ENCODE measurements at regions not wholly inside any gene's neighbourhood (a gene's known extent, or its start where the extent isn't known, plus 50 kb on each side); places are given as distances from the start of the nearest gene placed in this dataset.

- Histone ChIP-seq H3K36me3 (replicated peaks in 1 of 2; ENCODE audit: insufficient read depth in 1 of 2, low read depth in 2 of 2) (no peaks in the 10 kb centered on the region), H3K27ac (no peak overlapping the region), H3K9me3 (no peaks in the 10 kb centered on the region), H3K27me3 (no peaks in the 10 kb centered on the region), H3K4me3 (no peak overlapping the region), H3K4me1 (no peaks in the 10 kb centered on the region)
- intact Hi-C loops (cut with DNase I), result no loop called here
- WGBS, 2 donors, result 10 to 13% methylated on average over 1 of the region's 1 CpG
- ATAC-seq (no peak), DNase-seq (no peak)
- no peak for TF ChIP-seq CTCF (IDR thresholded peaks at IDR 0.05)
- TF ChIP-seq POLR2A (IDR thresholded peaks at IDR 0.05), result no peak
These were observed 432.0 kb downstream of the CAAP1 start for GRCh38 chr9:26460624-26461023.

GRCh38 chr9:26459959-26460358, 432.6 kb downstream of the CAAP1 start:
- DNase-seq, result no peak
- Histone ChIP-seq H3K27me3 (no peaks in the 10 kb centered on the region), H3K27ac (no peak overlapping the region), H3K9me3 (no peaks in the 10 kb centered on the region), H3K4me1 (no peaks in the 10 kb centered on the region), H3K36me3 (replicated peaks in 1 of 2; ENCODE audit: insufficient read depth in 1 of 2, low read depth in 2 of 2) (no peaks in the 10 kb centered on the region), H3K4me3 (no peak overlapping the region)
- TF ChIP-seq POLR2A (IDR thresholded peaks at IDR 0.05), result no peak
- TF ChIP-seq CTCF (IDR thresholded peaks at IDR 0.05), result no peak
- ATAC-seq, result no peak
- intact Hi-C loops (cut with DNase I), result no loop called here
- WGBS, 2 donors, result 44 to 54% methylated on average over 2 of the region's 2 CpGs

GRCh38 chr9:26458054-26458453, 434.5 kb downstream of the CAAP1 start:
- DNase-seq, result no peak
- H3K9me3 ChIP-seq, result no peaks in the 10 kb centered on the region
- H3K4me3 ChIP-seq, result no peak overlapping the region

GRCh38 chr9:26457151-26457550, 435.5 kb downstream of the CAAP1 start:
- Histone ChIP-seq H3K9me3 (no peaks in the 10 kb centered on the region), H3K4me1 (no peaks in the 10 kb centered on the region), H3K27ac (no peak overlapping the region), H3K27me3 (no peaks in the 10 kb centered on the region), H3K36me3 (replicated peaks in 1 of 2; ENCODE audit: insufficient read depth in 1 of 2, low read depth in 2 of 2) (no peaks in the 10 kb centered on the region), H3K4me3 (no peak overlapping the region)
- WGBS, 2 donors, result 37 to 41% methylated on average over 3 of the region's 3 CpGs
- intact Hi-C loops (cut with DNase I), result no loop called here
- DNase-seq, result no peak
- TF ChIP-seq POLR2A (IDR thresholded peaks at IDR 0.05) (no peak), CTCF (IDR thresholded peaks at IDR 0.05) (no peak)
- no peak for ATAC-seq

More at GRCh38 chr9:26458054-26458453, 434.5 kb downstream of the CAAP1 start:
- ATAC-seq, result no peak
- no peak for TF ChIP-seq CTCF (IDR thresholded peaks at IDR 0.05)
- TF ChIP-seq POLR2A (IDR thresholded peaks at IDR 0.05), result no peak
- intact Hi-C loops (cut with DNase I), result no loop called here
- Histone ChIP-seq H3K27ac (no peak overlapping the region), H3K4me1 (no peaks in the 10 kb centered on the region), H3K27me3 (no peaks in the 10 kb centered on the region), H3K36me3 (replicated peaks in 1 of 2; ENCODE audit: insufficient read depth in 1 of 2, low read depth in 2 of 2) (no peaks in the 10 kb centered on the region)

GRCh38 chr9:26439061-26439624, 453.5 kb downstream of the CAAP1 start:
- intact Hi-C loops (cut with DNase I), result no loop called here
- Histone ChIP-seq H3K4me1 (no peaks in the 10 kb centered on the region), H3K27me3 (no peaks in the 10 kb centered on the region), H3K9me3 (no peaks in the 10 kb centered on the region), H3K27ac (no peak overlapping the region), H3K4me3 (no peak overlapping the region), H3K36me3 (replicated peaks in 1 of 2; ENCODE audit: insufficient read depth in 1 of 2, low read depth in 2 of 2) (no peaks in the 10 kb centered on the region)
- no peak for ATAC-seq
- 60 to 74% methylated on average over 3 of the region's 3 CpGs for WGBS, 2 donors
- DNase-seq, result no peak
- TF ChIP-seq CTCF (IDR thresholded peaks at IDR 0.05) (no peak), POLR2A (IDR thresholded peaks at IDR 0.05) (no peak)

Measured in body of pancreas (tissue), 4 donors.